ENCODE measurements at regions not wholly inside any gene's neighbourhood (a gene's known extent, or its start where the extent isn't known, plus 50 kb on each side); places are given as distances from the start of the nearest gene placed in this dataset.

GRCh38 chr11:113564527-113565130 is 89.4 kb upstream of the DRD2 start:
- no peak for ATAC-seq
- in situ Hi-C loops (cut with HindIII; ENCODE audit: low pct_unique_long_range_greater_than_20kb, low sequenced_read_pairs): no loop called here

GRCh38 chr11:113563766-113564526 is 88.7 kb upstream of the DRD2 start:
- H3K36me3 ChIP-seq (ENCODE audit: control insufficient read depth, insufficient read depth, low read length): no peaks in the 10 kb centered on the region
- no TSS peak for BruUV-seq (replicated peaks)
- no peak overlapping the region for H3K27ac ChIP-seq (ENCODE audit: low read length)
- no peaks in the 10 kb centered on the region for H3K9me3 ChIP-seq (ENCODE audit: control insufficient read depth, insufficient read depth, low read depth, low read length)
- ChIA-PET CTCF (no interaction called here), POLR2A (no interaction called here)
- no peak for ATAC-seq
- TF ChIP-seq SIN3A (IDR thresholded peaks at IDR 0.05; ENCODE audit: borderline replicate concordance, insufficient read depth, low read depth, low read length) (no peak), TCF7L2 (IDR thresholded peaks at IDR 0.05; ENCODE audit: low read depth, low read length) (no peak), POLR2AphosphoS5 (IDR thresholded peaks at IDR 0.05; ENCODE audit: low read depth, low read length) (no peak), REST (IDR thresholded peaks at IDR 0.05; ENCODE audit: insufficient read depth in 1 of 2, low read depth in 2 of 2, low read length in 1 of 2) (no peak), CTCF (IDR thresholded peaks at IDR 0.05) (no peak)
- intact Hi-C loops (cut with micrococcal nuclease; ENCODE audit: unreplicated experiment): no loop called here
- no peak for DNase-seq (ENCODE audit: low read depth, low spot score)
- H3K27me3 ChIP-seq (ENCODE audit: control insufficient read depth, insufficient read depth, low read length): no peaks in the 10 kb centered on the region
- in situ Hi-C loops (cut with HindIII; ENCODE audit: low pct_unique_long_range_greater_than_20kb, low sequenced_read_pairs): no loop called here
- no peak overlapping the region for H3K4me3 ChIP-seq (ENCODE audit: low read depth in 2 of 2, low read length in 2 of 2)
- no peaks in the 10 kb centered on the region for H3K4me1 ChIP-seq (ENCODE audit: control insufficient read depth, insufficient read depth, low read length)

More at GRCh38 chr11:113564527-113565130, 89.4 kb upstream of the DRD2 start:
- Histone ChIP-seq H3K27me3 (ENCODE audit: control insufficient read depth, insufficient read depth, low read length) (no peaks in the 10 kb centered on the region), H3K36me3 (ENCODE audit: control insufficient read depth, insufficient read depth, low read length) (no peaks in the 10 kb centered on the region), H3K9me3 (ENCODE audit: control insufficient read depth, insufficient read depth, low read depth, low read length) (no peaks in the 10 kb centered on the region), H3K4me1 (ENCODE audit: control insufficient read depth, insufficient read depth, low read length) (no peaks in the 10 kb centered on the region), H3K4me3 (ENCODE audit: low read depth in 2 of 2, low read length in 2 of 2) (no peak overlapping the region), H3K27ac (ENCODE audit: low read length) (no peak overlapping the region)
- BruUV-seq (replicated peaks): no TSS peak
- DNase-seq (ENCODE audit: low read depth, low spot score): no peak
- CTCF ChIA-PET: no interaction called here
- intact Hi-C loops (cut with micrococcal nuclease; ENCODE audit: unreplicated experiment): no loop called here
- TF ChIP-seq CTCF (IDR thresholded peaks at IDR 0.05) (no peak), POLR2AphosphoS5 (IDR thresholded peaks at IDR 0.05; ENCODE audit: low read depth, low read length) (no peak), REST (IDR thresholded peaks at IDR 0.05; ENCODE audit: insufficient read depth in 1 of 2, low read depth in 2 of 2, low read length in 1 of 2) (no peak), TCF7L2 (IDR thresholded peaks at IDR 0.05; ENCODE audit: low read depth, low read length) (no peak), SIN3A (IDR thresholded peaks at IDR 0.05; ENCODE audit: borderline replicate concordance, insufficient read depth, low read depth, low read length) (no peak)
- POLR2A ChIA-PET: no interaction called here
